Suppressor macrophage (primary cell): ENCODE measurements at regions not wholly inside any gene's neighbourhood (a gene's known extent, or its start where the extent isn't known, plus 50 kb on each side); places are given as distances from the start of the nearest gene placed in this dataset.
A peak's percentile ranks its signal among the peaks of the same experiment; 100 is the strongest.
"Not testable (repeated sequence)": the region's sequence is repeated elsewhere in the genome, so short reads cannot be mapped to it uniquely, and the experiment has no call there.

Source experiments
- DNase-seq, 4 experiments: peaks; one replicate each; pipeline ENCODE4 v3.0.0-alpha.2; 2020 to 2022

- DNase-seq, result no peak
Observed at GRCh38 chr10:2888403-2889004, 178.8 kb upstream of the PFKP start.

GRCh38 chr10:2887391-2888070, 179.8 kb upstream of the PFKP start:
- DNase-seq, result no peak

- DNase-seq, result no peak
Observed at GRCh38 chr10:2886662-2887061, 180.7 kb upstream of the PFKP start.

GRCh38 chr10:2885288-2886278, 181.8 kb upstream of the PFKP start:
- DNase-seq, result peak; percentile 8 to 31 (median 12)

GRCh38 chr10:2883983-2884540, 183.3 kb upstream of the PFKP start:
- peak in 2 of 4 experiments; percentile 25 to 28 for DNase-seq

GRCh38 chr10:2883238-2883637, 184.1 kb upstream of the PFKP start:
- no peak for DNase-seq

- DNase-seq, result no peak
Observed at GRCh38 chr10:2882628-2883027, 184.7 kb upstream of the PFKP start.

- DNase-seq, result no peak
Observed at GRCh38 chr10:2881720-2882620, 185.4 kb upstream of the PFKP start.

- not testable (repeated sequence) for DNase-seq
Observed at GRCh38 chr10:2880050-2880449, 187.3 kb upstream of the PFKP start.

- DNase-seq, result no peak
Observed at GRCh38 chr10:2878818-2879217, 188.5 kb upstream of the PFKP start.

- DNase-seq, result no peak
Observed at GRCh38 chr10:2876032-2876431, 191.3 kb upstream of the PFKP start.

GRCh38 chr10:2874963-2875362, 192.4 kb upstream of the PFKP start:
- no peak for DNase-seq

- DNase-seq, result no peak
Observed at GRCh38 chr10:2873769-2874168, 193.6 kb upstream of the PFKP start.

- no peak for DNase-seq
Observed at GRCh38 chr10:2871673-2872219, 195.6 kb upstream of the PFKP start.

GRCh38 chr10:2870654-2871053, 196.7 kb upstream of the PFKP start:
- no peak for DNase-seq

- DNase-seq, result no peak
Observed at GRCh38 chr10:2867788-2868299, 199.5 kb upstream of the PFKP start.

- no peak for DNase-seq
Observed at GRCh38 chr10:2866569-2866968, 200.8 kb upstream of the PFKP start.

GRCh38 chr10:2861632-2862210, 205.6 kb upstream of the PFKP start:
- DNase-seq, result no peak

- no peak for DNase-seq
Observed at GRCh38 chr10:2858452-2858851, 208.9 kb upstream of the PFKP start.

GRCh38 chr10:2856598-2856997, 210.8 kb upstream of the PFKP start:
- no peak for DNase-seq
